GM12878 (cell line): ENCODE measurements at regions not wholly inside any gene's neighbourhood (a gene's known extent, or its start where the extent isn't known, plus 50 kb on each side); places are given as distances from the start of the nearest gene placed in this dataset.

ENCODE experiments used
- ATAC-seq: fragments of 200-7000 bp; cut with Tn5 transposase; 3 replicates; pipeline ENCODE4 v1.9.1; 2020; ENCODE audit warnings: mild to moderate bottlenecking, moderate library complexity
- BruUV-seq: library from RNA; stranded (reverse); fragments of 400-500 nt; replicated peaks from 2 replicates; lab custom pipeline; 2021; lab: Mats Ljungman, UMichigan
- CTCF ChIA-PET: fragments of 300-600 bp; sonication (Branson Sonifier 250); formaldehyde crosslinking; extraction: SDS; loops from one replicate; lab custom pipeline; 2021; ENCODE audit warnings: inconsistent platforms; lab: Yijun Ruan, JAX
- POLR2A ChIA-PET: fragments of 350-600 bp; formaldehyde crosslinking; extraction: SDS; loops from one replicate; lab custom pipeline; 2021; ENCODE audit warnings: inconsistent platforms; lab: Charles Lee
- RAD21 ChIA-PET: fragments of 300-600 bp; sonication (Branson Sonifier 250); formaldehyde crosslinking; loops from one replicate; lab custom pipeline; 2023; ENCODE audit warnings: antibody characterized with exemption; ENCODE audit not compliant: unreplicated experiment; lab: Charles Lee
- SMC1A ChIA-PET: fragments of 300-600 bp; sonication (Branson Sonifier 250); formaldehyde crosslinking; loops from one replicate; lab custom pipeline; 2023; ENCODE audit not compliant: unreplicated experiment, uncharacterized antibody; lab: Charles Lee
- DNase-seq: peaks from one replicate; pipeline ENCODE4 v3.0.0-alpha.2; 2011; ENCODE audit warnings: low read depth, low spot score
- FAIRE-seq: peaks from 3 replicates; lab custom pipeline; 2011; peaks lifted over from hg19 to GRCh38; lab: Jason Lieb, UNC
- H2AFZ ChIP-seq: 2 replicates; pipeline ENCODE4 v1.6.0; 2011; ENCODE audit warnings: low read depth, low read length, control low read depth; ENCODE audit not compliant: control insufficient read depth
- H3K27ac ChIP-seq: 2 replicates; pipeline ENCODE4 v1.5.1; 2011; ENCODE audit warnings: control low read depth; ENCODE audit not compliant: control insufficient read depth, insufficient read depth
- H3K27me3 ChIP-seq, 2 experiments: replicated peaks in 1 of 2; 2 replicates each; pipeline versions ENCODE4 v1.6.0 to v1.6.1; 2011; ENCODE audit warnings: low read length in 1 of 2; ENCODE audit not compliant: control insufficient read depth in 2 of 2, insufficient read depth in 2 of 2
- H3K36me3 ChIP-seq, 2 experiments: 2 replicates each; pipeline ENCODE4 v1.5.1; 2011; ENCODE audit warnings: low read length in 1 of 2; ENCODE audit not compliant: control insufficient read depth in 2 of 2, insufficient read depth in 2 of 2
- H3K4me1 ChIP-seq: 2 replicates; pipeline ENCODE4 v1.6.1; 2011; ENCODE audit warnings: mild to moderate bottlenecking, low read length, moderate library complexity, mixed read lengths; ENCODE audit not compliant: control insufficient read depth, insufficient read depth
- H3K4me2 ChIP-seq: 2 replicates; pipeline ENCODE4 v1.6.0; 2011; ENCODE audit warnings: control low read depth; ENCODE audit not compliant: control insufficient read depth, insufficient read depth
- H3K4me3 ChIP-seq: fragments of 200-600 bp; sonication (generic); 2 replicates; pipeline ENCODE4 v1.5.1; 2016
- H3K79me2 ChIP-seq: 2 replicates; pipeline ENCODE4 v1.6.0; 2011; ENCODE audit warnings: low read length; ENCODE audit not compliant: control insufficient read depth, insufficient read depth
- H3K9ac ChIP-seq: 2 replicates; pipeline ENCODE4 v1.8.0; 2011; ENCODE audit warnings: low read length, control low read depth, mixed read lengths; ENCODE audit not compliant: control insufficient read depth, insufficient read depth
- H3K9me3 ChIP-seq: replicated peaks from 3 replicates; pipeline ENCODE4 v1.5.1; 2011; ENCODE audit warnings: mild to moderate bottlenecking, low read length; ENCODE audit not compliant: control insufficient read depth, insufficient read depth
- H4K20me1 ChIP-seq: 2 replicates; pipeline ENCODE4 v1.6.0; 2011; ENCODE audit not compliant: control insufficient read depth, insufficient read depth
- BCL11A ChIP-seq: IDR thresholded peaks from 2 replicates; pipeline ENCODE4 v1.6.1; 2011; ENCODE audit warnings: low read depth, low read length
- CBX5 ChIP-seq: sonication (generic); IDR thresholded peaks from 2 replicates; pipeline ENCODE4 v1.6.1; 2016; ENCODE audit warnings: low read depth, moderate library complexity, mild to moderate bottlenecking, inconsistent platforms
- CHD1 ChIP-seq: IDR thresholded peaks from 2 replicates; pipeline ENCODE4 v1.6.1; 2012; ENCODE audit warnings: low read depth, low read length, improper control_type of control experiment
- CHD2 ChIP-seq: IDR thresholded peaks from 2 replicates; pipeline ENCODE4 v1.6.1; 2011; ENCODE audit warnings: low read depth, low read length, improper control_type of control experiment, borderline replicate concordance
- CHD4 ChIP-seq: fragments of 200-600 bp; sonication (generic); IDR thresholded peaks from 2 replicates; pipeline ENCODE4 v1.6.1; 2016; ENCODE audit warnings: mild to moderate bottlenecking
- ELK1 ChIP-seq: IDR thresholded peaks from 2 replicates; pipeline ENCODE4 v1.6.1; 2012; ENCODE audit warnings: low read depth, low read length, improper control_type of control experiment
- IRF3 ChIP-seq: fragments of 450-650 bp; IDR thresholded peaks from 2 replicates; pipeline ENCODE4 v1.6.1; 2014; ENCODE audit warnings: mild to moderate bottlenecking
- KLF5 ChIP-seq: fragments of 450-650 bp; IDR thresholded peaks from 2 replicates; pipeline ENCODE4 v1.6.1; 2014; ENCODE audit warnings: mild to moderate bottlenecking; ENCODE audit not compliant: partially characterized antibody
- LARP7 ChIP-seq: fragments of 450-650 bp; IDR thresholded peaks from 2 replicates; pipeline ENCODE4 v1.6.1; 2017; ENCODE audit warnings: mild to moderate bottlenecking
- NFYA ChIP-seq: IDR thresholded peaks from 2 replicates; pipeline ENCODE4 v1.6.1; 2011; ENCODE audit warnings: low read depth, mild to moderate bottlenecking, low read length, improper control_type of control experiment, borderline replicate concordance
- POLR2AphosphoS5 ChIP-seq: IDR thresholded peaks from 2 replicates; pipeline ENCODE4 v1.6.1; 2011; ENCODE audit warnings: mild to moderate bottlenecking, low read length, inconsistent platforms
- RB1 ChIP-seq: fragments of 450-650 bp; formaldehyde crosslinking; IDR thresholded peaks from 2 replicates; pipeline ENCODE4 v1.6.1; 2017; ENCODE audit warnings: mild to moderate bottlenecking, borderline replicate concordance
- SUPT20H ChIP-seq: IDR thresholded peaks from 2 replicates; pipeline ENCODE4 v1.6.1; 2011; ENCODE audit warnings: low read depth, mild to moderate bottlenecking, low read length, moderate library complexity, borderline replicate concordance; ENCODE audit not compliant: control insufficient read depth
- TCF3 ChIP-seq: IDR thresholded peaks from 2 replicates; pipeline ENCODE4 v1.6.1; 2012; ENCODE audit warnings: low read depth, mild to moderate bottlenecking, low read length, borderline replicate concordance; ENCODE audit not compliant: insufficient read depth
- WRNIP1 ChIP-seq: IDR thresholded peaks from 2 replicates; pipeline ENCODE4 v1.6.1; 2011; ENCODE audit warnings: low read depth, low read length, improper control_type of control experiment, borderline replicate concordance
- YY1 ChIP-seq: IDR thresholded peaks from 2 replicates; pipeline ENCODE4 v1.6.1; 2011; ENCODE audit warnings: low read depth, mild to moderate bottlenecking, low read length
- WGBS: methylation state at CpG from one replicate; pipeline ENCODE4 v1.1.6; 2016; ENCODE audit warnings: low lambda C conversion rate; ENCODE audit not compliant: insufficient replicate concordance, insufficient coverage; ENCODE audit errors: missing lambda C conversion rate; 5-methylcytosine and 5-hydroxymethylcytosine counted together
- in situ Hi-C: fragments of 300-500 bp; cut with MboI; formaldehyde crosslinking; loops from 9 replicates; pipeline ENCODE4 v1.14.3; 2018; ENCODE audit warnings: mixed read lengths
- intact Hi-C: fragments of 100-400 bp; cut with micrococcal nuclease; formaldehyde crosslinking; loops from one replicate; pipeline ENCODE4 v1.14.2; 2022; ENCODE audit not compliant: unreplicated experiment
- TF ChIP-seq, protein P1 (sequence below): fragments of 450-650 bp; IDR thresholded peaks from 2 replicates; pipeline ENCODE4 v1.6.1; 2017; ENCODE audit warnings: mild to moderate bottlenecking, moderate library complexity

DNA sequence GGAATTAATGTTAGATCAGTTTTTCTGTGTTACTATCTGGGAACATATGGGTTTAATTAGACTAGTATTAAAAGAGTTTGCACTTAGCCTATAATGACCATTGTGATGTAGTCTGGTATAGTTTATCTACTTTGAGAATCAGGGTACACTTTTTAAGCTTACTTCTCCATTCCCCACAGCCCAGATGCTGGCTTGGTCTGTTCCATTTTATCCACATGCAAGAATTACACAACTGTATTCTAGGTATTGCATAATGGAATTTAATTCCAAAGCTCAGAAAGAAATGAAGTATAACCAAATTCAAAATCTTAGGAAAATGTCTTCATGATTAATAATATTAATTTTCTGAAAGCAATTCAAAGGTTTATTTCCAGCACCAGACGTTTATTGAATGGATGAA lies 122.2 kb upstream of the PDGFD start:
- WGBS: 0% methylated on average over 1 of the region's 1 CpG
- CTCF ChIA-PET: no interaction called here
- Histone ChIP-seq H4K20me1 (no peaks in the 10 kb centered on the region), H3K79me2 (no peaks in the 10 kb centered on the region), H3K4me3 (no peak overlapping the region), H3K4me2 (no peak overlapping the region), H3K27ac (no peak overlapping the region), H3K36me3 (no peaks in the 10 kb centered on the region), H3K9me3 (no peaks in the 10 kb centered on the region), H2AFZ (no peak overlapping the region), H3K27me3 (no peaks in the 10 kb centered on the region), H3K9ac (no peak overlapping the region), H3K4me1 (no peaks in the 10 kb centered on the region)
- RAD21 ChIA-PET: no interaction called here
- DNase-seq (no peak), ATAC-seq (no peak), FAIRE-seq (no peak)
- intact Hi-C loops: no loop called here
- SMC1A ChIA-PET: interaction anchor here (0.6 to 1.1 kb wide), 2 partner anchors 9 to 566 kb away, joined by 3 read pairs; no protein-coding TSS in a partner anchor
- POLR2A ChIA-PET: no interaction called here
- in situ Hi-C loops: no loop called here
- BruUV-seq: no TSS peak
- TF ChIP-seq KLF5 (no peak), RB1 (no peak), CHD1 (no peak), TCF3 (no peak), IRF3 (no peak), ELK1 (no peak), SUPT20H (no peak), LARP7 (no peak), BCL11A (no peak), POLR2AphosphoS5 (no peak), CHD2 (no peak), NFYA (no peak), WRNIP1 (no peak), CHD4 (no peak), YY1 (no peak), CBX5 (no peak)
- TF ChIP-seq, protein P1, sequence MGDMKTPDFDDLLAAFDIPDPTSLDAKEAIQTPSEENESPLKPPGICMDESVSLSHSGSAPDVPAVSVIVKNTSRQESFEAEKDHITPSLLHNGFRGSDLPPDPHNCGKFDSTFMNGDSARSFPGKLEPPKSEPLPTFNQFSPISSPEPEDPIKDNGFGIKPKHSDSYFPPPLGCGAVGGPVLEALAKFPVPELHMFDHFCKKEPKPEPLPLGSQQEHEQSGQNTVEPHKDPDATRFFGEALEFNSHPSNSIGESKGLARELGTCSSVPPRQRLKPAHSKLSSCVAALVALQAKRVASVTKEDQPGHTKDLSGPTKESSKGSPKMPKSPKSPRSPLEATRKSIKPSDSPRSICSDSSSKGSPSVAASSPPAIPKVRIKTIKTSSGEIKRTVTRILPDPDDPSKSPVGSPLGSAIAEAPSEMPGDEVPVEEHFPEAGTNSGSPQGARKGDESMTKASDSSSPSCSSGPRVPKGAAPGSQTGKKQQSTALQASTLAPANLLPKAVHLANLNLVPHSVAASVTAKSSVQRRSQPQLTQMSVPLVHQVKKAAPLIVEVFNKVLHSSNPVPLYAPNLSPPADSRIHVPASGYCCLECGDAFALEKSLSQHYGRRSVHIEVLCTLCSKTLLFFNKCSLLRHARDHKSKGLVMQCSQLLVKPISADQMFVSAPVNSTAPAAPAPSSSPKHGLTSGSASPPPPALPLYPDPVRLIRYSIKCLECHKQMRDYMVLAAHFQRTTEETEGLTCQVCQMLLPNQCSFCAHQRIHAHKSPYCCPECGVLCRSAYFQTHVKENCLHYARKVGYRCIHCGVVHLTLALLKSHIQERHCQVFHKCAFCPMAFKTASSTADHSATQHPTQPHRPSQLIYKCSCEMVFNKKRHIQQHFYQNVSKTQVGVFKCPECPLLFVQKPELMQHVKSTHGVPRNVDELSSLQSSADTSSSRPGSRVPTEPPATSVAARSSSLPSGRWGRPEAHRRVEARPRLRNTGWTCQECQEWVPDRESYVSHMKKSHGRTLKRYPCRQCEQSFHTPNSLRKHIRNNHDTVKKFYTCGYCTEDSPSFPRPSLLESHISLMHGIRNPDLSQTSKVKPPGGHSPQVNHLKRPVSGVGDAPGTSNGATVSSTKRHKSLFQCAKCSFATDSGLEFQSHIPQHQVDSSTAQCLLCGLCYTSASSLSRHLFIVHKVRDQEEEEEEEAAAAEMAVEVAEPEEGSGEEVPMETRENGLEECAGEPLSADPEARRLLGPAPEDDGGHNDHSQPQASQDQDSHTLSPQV: no peak
